Progenitor cell of endocrine pancreas (in vitro differentiated cells): ENCODE measurements at regions not wholly inside any gene's neighbourhood (a gene's known extent, or its start where the extent isn't known, plus 50 kb on each side); places are given as distances from the start of the nearest gene placed in this dataset.
"Not testable (repeated sequence)": the region's sequence is repeated elsewhere in the genome, so short reads cannot be mapped to it uniquely, and the experiment has no call there.

Experiments
- DNase-seq: peaks from one replicate; pipeline ENCODE4 v3.0.0; 2021; ENCODE audit warnings: low spot score; ENCODE audit not compliant: unreplicated experiment
- H3K27ac Mint-ChIP-seq: 2 replicates; pipeline ENCODE4 v1.8.0; 2021; ENCODE audit warnings: mild to moderate bottlenecking, moderate library complexity, mixed read lengths
- H3K27me3 Mint-ChIP-seq: 2 replicates; pipeline ENCODE4 v1.8.0; 2021; ENCODE audit warnings: mixed read lengths
- H3K36me3 Mint-ChIP-seq: 2 replicates; pipeline ENCODE4 v1.8.0; 2022; ENCODE audit warnings: mixed read lengths; ENCODE audit not compliant: insufficient read depth
- H3K4me1 Mint-ChIP-seq: 2 replicates; pipeline ENCODE4 v1.8.0; 2021; ENCODE audit warnings: low read depth, mixed read lengths
- H3K4me3 Mint-ChIP-seq: 2 replicates; pipeline ENCODE4 v1.8.0; 2021; ENCODE audit warnings: low read depth, mild to moderate bottlenecking, moderate library complexity, mixed read lengths
- H3K9me3 Mint-ChIP-seq: 2 replicates; pipeline ENCODE4 v1.8.0; 2021; ENCODE audit warnings: low read depth, mixed read lengths
- CTCF ChIP-seq: fragments of 200-600 bp; sonication (generic); IDR thresholded peaks from one replicate; pipeline ENCODE4 v1.5.0; 2021; ENCODE audit warnings: antibody characterized with exemption, mild to moderate bottlenecking; ENCODE audit not compliant: unreplicated experiment

- no peak for DNase-seq
- TF ChIP-seq CTCF: no peak
- no peaks in the 10 kb centered on the region for H3K4me1 Mint-ChIP-seq
- no peak overlapping the region for H3K4me3 Mint-ChIP-seq
- no peak overlapping the region for H3K27ac Mint-ChIP-seq
- H3K36me3 Mint-ChIP-seq: peaks cover 40% of the 10 kb centered on the region
- peaks cover 8% of the 10 kb centered on the region for H3K9me3 Mint-ChIP-seq
- no peaks in the 10 kb centered on the region for H3K27me3 Mint-ChIP-seq
These were observed 129.0 kb downstream of the CRYBB2 start for GRCh38 chr22:25348391-25348790.

GRCh38 chr22:25348996-25349395 lies 129.6 kb downstream of the CRYBB2 start:
- not testable (repeated sequence) for H3K4me3 Mint-ChIP-seq, H3K27me3 Mint-ChIP-seq, H3K27ac Mint-ChIP-seq, H3K4me1 Mint-ChIP-seq, DNase-seq, H3K9me3 Mint-ChIP-seq
- H3K36me3 Mint-ChIP-seq: peaks cover 39% of the 10 kb centered on the region

GRCh38 chr22:25350551-25350971 lies 131.1 kb downstream of the CRYBB2 start:
- TF ChIP-seq CTCF: no peak
- Mint-ChIP-seq H3K27me3 (no peaks in the 10 kb centered on the region), H3K4me3 (no peak overlapping the region), H3K36me3 (peaks cover 41% of the 10 kb centered on the region), H3K27ac (no peak overlapping the region), H3K9me3 (peaks cover 4% of the 10 kb centered on the region), H3K4me1 (no peaks in the 10 kb centered on the region)
- DNase-seq: no peak

GRCh38 chr22:25351631-25352293 lies 132.3 kb downstream of the CRYBB2 start:
- DNase-seq: no peak
- no peaks in the 10 kb centered on the region for H3K4me1 Mint-ChIP-seq
- H3K27me3 Mint-ChIP-seq: no peaks in the 10 kb centered on the region
- H3K36me3 Mint-ChIP-seq: peaks cover 33% of the 10 kb centered on the region
- H3K9me3 Mint-ChIP-seq: no peaks in the 10 kb centered on the region
- H3K4me3 Mint-ChIP-seq: no peak overlapping the region
- no peak overlapping the region for H3K27ac Mint-ChIP-seq
- no peak for TF ChIP-seq CTCF

GRCh38 chr22:25352294-25352680 lies 132.8 kb downstream of the CRYBB2 start:
- no peak for TF ChIP-seq CTCF
- H3K4me1 Mint-ChIP-seq: no peaks in the 10 kb centered on the region
- no peaks in the 10 kb centered on the region for H3K9me3 Mint-ChIP-seq
- DNase-seq: no peak
- H3K36me3 Mint-ChIP-seq: peaks cover 33% of the 10 kb centered on the region
- H3K4me3 Mint-ChIP-seq: no peak overlapping the region
- H3K27me3 Mint-ChIP-seq: no peaks in the 10 kb centered on the region
- no peak overlapping the region for H3K27ac Mint-ChIP-seq
